ENCODE measurements at regions not wholly inside any gene's neighbourhood (a gene's known extent, or its start where the extent isn't known, plus 50 kb on each side); places are given as distances from the start of the nearest gene placed in this dataset.

DNA sequence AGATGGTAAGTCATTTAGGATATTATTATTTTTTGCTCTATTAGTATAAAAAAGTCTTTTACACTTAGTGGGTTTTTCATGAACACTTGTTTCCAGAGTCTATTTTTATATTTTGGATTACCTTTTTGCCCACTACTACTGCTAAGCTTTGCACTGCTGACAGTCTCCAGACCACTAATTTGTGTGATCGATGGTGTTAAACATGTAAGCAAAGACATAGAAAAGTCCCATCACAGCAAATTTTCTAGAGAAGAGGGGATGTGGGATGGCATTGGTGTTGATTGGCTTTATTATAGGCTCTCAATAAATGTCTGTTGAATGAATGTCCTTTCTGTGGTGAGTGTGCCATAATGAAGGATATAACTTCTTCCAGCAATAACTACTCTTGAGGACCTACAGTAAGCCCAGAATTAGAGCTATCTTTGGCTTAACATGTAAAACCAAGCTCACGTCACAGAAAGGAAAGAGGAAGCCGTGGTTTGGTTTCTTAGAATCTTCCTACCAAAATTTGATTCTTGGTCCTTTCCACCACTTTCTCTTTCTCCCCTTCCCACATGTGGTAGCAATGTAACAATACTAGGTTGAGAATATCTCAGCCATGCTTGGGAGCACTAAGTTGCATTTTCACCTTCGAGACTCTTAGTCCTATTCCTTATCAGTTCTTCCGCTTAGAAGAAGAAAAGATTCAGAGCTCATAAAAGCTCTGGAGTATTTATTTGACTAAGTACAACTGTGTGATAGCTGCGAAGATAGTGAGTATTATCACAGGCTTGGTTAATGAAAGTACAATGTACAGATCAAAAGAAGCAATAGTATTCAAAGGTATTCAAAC, 90.6 kb upstream of the UMPS start:
- TF ChIP-seq CTCF (IDR thresholded peaks at IDR 0.05) (no peak), POLR2A (IDR thresholded peaks at IDR 0.05) (no peak)

Data from right lobe of liver (tissue), 4 donors.